GM19463 (cell line): ENCODE measurements at regions not wholly inside any gene's neighbourhood (a gene's known extent, or its start where the extent isn't known, plus 50 kb on each side); places are given as distances from the start of the nearest gene placed in this dataset.
"Not testable (repeated sequence)": the region's sequence is repeated elsewhere in the genome, so short reads cannot be mapped to it uniquely, and the experiment has no call there.

Experiments used
- ATAC-seq: cut with Tn5 transposase; IDR thresholded peaks from one replicate; pipeline ENCODE4 v1.9.1; 2021; ENCODE audit warnings: mild to moderate bottlenecking, moderate library complexity; ENCODE audit not compliant: unreplicated experiment

- no peak for ATAC-seq
Observed at GRCh38 chr17:70984873-70985272, 815.5 kb downstream of the KCNJ2 start.

GRCh38 chr17:70987867-70988340 is 818.6 kb downstream of the KCNJ2 start:
- peak; percentile 82 for ATAC-seq

- no peak for ATAC-seq
Observed at GRCh38 chr17:70988622-70989021, 819.3 kb downstream of the KCNJ2 start.

GRCh38 chr17:70989280-70989679 is 819.9 kb downstream of the KCNJ2 start:
- ATAC-seq: no peak

- ATAC-seq: no peak
Observed at GRCh38 chr17:70994194-70994593, 824.9 kb downstream of the KCNJ2 start.

GRCh38 chr17:70995997-70996396 is 826.7 kb downstream of the KCNJ2 start:
- no peak for ATAC-seq

- ATAC-seq: no peak
Observed at GRCh38 chr17:71003736-71004135, 834.4 kb downstream of the KCNJ2 start.

GRCh38 chr17:71004413-71004812 is 835.1 kb downstream of the KCNJ2 start:
- no peak for ATAC-seq

- no peak for ATAC-seq
Observed at GRCh38 chr17:71011391-71011790, 842.1 kb downstream of the KCNJ2 start.

- no peak for ATAC-seq
Observed at GRCh38 chr17:71019699-71020098, 850.4 kb downstream of the KCNJ2 start.

GRCh38 chr17:71022758-71023157 is 853.4 kb downstream of the KCNJ2 start:
- ATAC-seq: no peak

GRCh38 chr17:71023249-71024030 is 854.1 kb downstream of the KCNJ2 start:
- no peak for ATAC-seq

- ATAC-seq: no peak
Observed at GRCh38 chr17:71024172-71024571, 854.8 kb downstream of the KCNJ2 start.

- no peak for ATAC-seq
Observed at GRCh38 chr17:71024969-71025368, 855.6 kb downstream of the KCNJ2 start.

- no peak for ATAC-seq
Observed at GRCh38 chr17:71029246-71029645, 859.9 kb downstream of the KCNJ2 start.

- not testable (repeated sequence) for ATAC-seq
Observed at GRCh38 chr17:71031286-71031685, 862.0 kb downstream of the KCNJ2 start.

GRCh38 chr17:71032746-71033273 is 863.5 kb downstream of the KCNJ2 start:
- no peak for ATAC-seq

GRCh38 chr17:71033336-71033735 is 864.0 kb downstream of the KCNJ2 start:
- no peak for ATAC-seq

GRCh38 chr17:71035226-71035625 is 865.9 kb downstream of the KCNJ2 start:
- no peak for ATAC-seq

- ATAC-seq: no peak
Observed at GRCh38 chr17:71037386-71037785, 868.1 kb downstream of the KCNJ2 start.

GRCh38 chr17:71039391-71039790 is 870.1 kb downstream of the KCNJ2 start:
- no peak for ATAC-seq

- no peak for ATAC-seq
Observed at GRCh38 chr17:71052971-71053370, 883.6 kb downstream of the KCNJ2 start.

GRCh38 chr17:71055128-71055527 is 885.8 kb downstream of the KCNJ2 start:
- ATAC-seq: no peak
